ENCODE measurements at regions not wholly inside any gene's neighbourhood (a gene's known extent, or its start where the extent isn't known, plus 50 kb on each side); places are given as distances from the start of the nearest gene placed in this dataset.

- CTCF ChIA-PET: no interaction called here
- H3K27ac ChIP-seq (ENCODE audit: low read length): no peak overlapping the region
- no peaks in the 10 kb centered on the region for H3K36me3 ChIP-seq (ENCODE audit: control insufficient read depth, insufficient read depth, low read length)
- no peaks in the 10 kb centered on the region for H3K27me3 ChIP-seq (ENCODE audit: control insufficient read depth, insufficient read depth, low read length)
- BruUV-seq (replicated peaks): no TSS peak
- no peak for TF ChIP-seq REST (IDR thresholded peaks at IDR 0.05; ENCODE audit: insufficient read depth in 1 of 2, low read depth in 2 of 2, low read length in 1 of 2)
- no peak for TF ChIP-seq POLR2AphosphoS5 (IDR thresholded peaks at IDR 0.05; ENCODE audit: low read depth, low read length)
- TF ChIP-seq TCF7L2 (IDR thresholded peaks at IDR 0.05; ENCODE audit: low read depth, low read length): no peak
- TF ChIP-seq SIN3A (IDR thresholded peaks at IDR 0.05; ENCODE audit: borderline replicate concordance, insufficient read depth, low read depth, low read length): no peak
- TF ChIP-seq CTCF (IDR thresholded peaks at IDR 0.05): no peak
- H3K4me1 ChIP-seq (ENCODE audit: control insufficient read depth, insufficient read depth, low read length): no peaks in the 10 kb centered on the region
- POLR2A ChIA-PET: no interaction called here
- no peaks in the 10 kb centered on the region for H3K9me3 ChIP-seq (ENCODE audit: control insufficient read depth, insufficient read depth, low read depth, low read length)
- in situ Hi-C loops (cut with HindIII; ENCODE audit: low pct_unique_long_range_greater_than_20kb, low sequenced_read_pairs): no loop called here
- intact Hi-C loops (cut with micrococcal nuclease; ENCODE audit: unreplicated experiment): no loop called here
- H3K4me3 ChIP-seq (ENCODE audit: low read depth in 2 of 2, low read length in 2 of 2): no peak overlapping the region
- DNase-seq (ENCODE audit: low read depth, low spot score) (no peak), ATAC-seq (no peak)
Measured at GRCh38 chrX:121782544-121782943, 735.1 kb downstream of the GLUD2 start.

GRCh38 chrX:121782976-121783375 is 735.6 kb downstream of the GLUD2 start:
- no peak overlapping the region for H3K27ac ChIP-seq (ENCODE audit: low read length)
- no peaks in the 10 kb centered on the region for H3K4me1 ChIP-seq (ENCODE audit: control insufficient read depth, insufficient read depth, low read length)
- ATAC-seq (no peak), DNase-seq (ENCODE audit: low read depth, low spot score) (no peak)
- intact Hi-C loops (cut with micrococcal nuclease; ENCODE audit: unreplicated experiment) (no loop called here), in situ Hi-C loops (cut with HindIII; ENCODE audit: low pct_unique_long_range_greater_than_20kb, low sequenced_read_pairs) (no loop called here)
- no peak for TF ChIP-seq POLR2AphosphoS5 (IDR thresholded peaks at IDR 0.05; ENCODE audit: low read depth, low read length)
- TF ChIP-seq REST (IDR thresholded peaks at IDR 0.05; ENCODE audit: insufficient read depth in 1 of 2, low read depth in 2 of 2, low read length in 1 of 2): no peak
- H3K36me3 ChIP-seq (ENCODE audit: control insufficient read depth, insufficient read depth, low read length): no peaks in the 10 kb centered on the region
- H3K4me3 ChIP-seq (ENCODE audit: low read depth in 2 of 2, low read length in 2 of 2): no peak overlapping the region
- BruUV-seq (replicated peaks): no TSS peak
- ChIA-PET CTCF (no interaction called here), POLR2A (no interaction called here)
- no peaks in the 10 kb centered on the region for H3K9me3 ChIP-seq (ENCODE audit: control insufficient read depth, insufficient read depth, low read depth, low read length)
- H3K27me3 ChIP-seq (ENCODE audit: control insufficient read depth, insufficient read depth, low read length): no peaks in the 10 kb centered on the region

Measured in Panc1 (cell line).